Kasumi-1 (cell line): ENCODE measurements at regions not wholly inside any gene's neighbourhood (a gene's known extent, or its start where the extent isn't known, plus 50 kb on each side); places are given as distances from the start of the nearest gene placed in this dataset.
A peak's percentile ranks its signal among the peaks of the same experiment; 100 is the strongest.

Experiments
- DNase-seq, 2 experiments: peaks; one replicate each; lab custom pipeline; 2025; lab: John Stamatoyannopoulos, UW

DNA sequence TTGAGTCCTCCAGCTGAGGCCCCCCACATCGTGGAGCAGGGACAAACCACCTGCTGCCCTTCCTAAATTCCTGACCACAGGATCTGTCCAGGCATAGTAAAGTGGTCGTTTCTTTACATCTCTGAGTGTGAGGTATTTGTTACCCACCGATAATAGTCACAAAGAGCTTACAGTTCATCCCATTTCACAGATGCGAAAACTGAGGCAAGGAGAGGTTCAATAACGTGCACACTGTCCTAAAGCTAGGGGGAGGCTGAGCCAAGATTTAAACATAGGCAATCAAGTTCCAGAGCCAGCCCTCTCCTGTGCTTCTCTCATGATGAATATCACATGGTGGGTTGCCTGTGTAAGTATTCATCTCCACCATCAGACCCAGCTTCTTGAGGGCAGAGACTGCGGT is 135.4 kb downstream of the CCT6B start:
- DNase-seq: no peak

DNA sequence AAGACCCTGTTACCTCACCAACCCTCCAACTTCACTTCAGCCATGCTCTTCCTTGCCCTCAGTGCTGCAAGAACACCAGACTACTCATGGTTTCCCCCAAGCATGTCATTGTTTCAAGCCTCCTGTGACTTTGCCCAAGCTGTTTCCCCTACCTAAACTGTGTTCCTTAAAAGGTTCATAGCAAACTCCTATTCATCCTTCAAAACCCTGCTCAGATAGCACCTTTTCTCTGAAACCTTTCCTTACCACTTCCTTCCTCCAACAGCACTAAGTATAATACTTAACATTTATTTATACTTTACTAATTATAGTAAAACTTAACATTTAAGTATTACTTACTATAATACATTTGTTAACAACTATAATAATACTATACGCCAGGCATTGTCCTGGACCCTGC is 136.2 kb downstream of the CCT6B start:
- no peak for DNase-seq

DNA sequence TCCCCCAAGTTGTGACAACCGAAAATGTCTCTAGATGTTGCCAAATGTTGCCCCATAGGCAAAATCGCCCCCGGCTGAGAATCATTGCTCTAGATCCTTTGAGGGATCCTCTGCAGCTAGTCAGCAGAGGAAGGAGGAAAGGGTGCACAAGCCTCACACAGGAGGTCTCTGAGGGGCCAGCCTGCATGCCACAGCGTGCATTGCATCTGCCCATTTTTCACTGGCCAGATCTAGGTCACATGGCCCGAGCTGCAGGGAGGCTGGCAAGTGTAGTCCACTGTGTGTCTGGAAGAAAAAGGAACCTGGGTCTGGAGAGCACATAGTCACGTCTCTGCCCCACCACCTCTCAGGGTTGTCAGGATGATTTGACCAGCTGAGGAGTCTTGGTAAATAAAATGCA is 138.2 kb downstream of the CCT6B start:
- DNase-seq: no peak

DNA sequence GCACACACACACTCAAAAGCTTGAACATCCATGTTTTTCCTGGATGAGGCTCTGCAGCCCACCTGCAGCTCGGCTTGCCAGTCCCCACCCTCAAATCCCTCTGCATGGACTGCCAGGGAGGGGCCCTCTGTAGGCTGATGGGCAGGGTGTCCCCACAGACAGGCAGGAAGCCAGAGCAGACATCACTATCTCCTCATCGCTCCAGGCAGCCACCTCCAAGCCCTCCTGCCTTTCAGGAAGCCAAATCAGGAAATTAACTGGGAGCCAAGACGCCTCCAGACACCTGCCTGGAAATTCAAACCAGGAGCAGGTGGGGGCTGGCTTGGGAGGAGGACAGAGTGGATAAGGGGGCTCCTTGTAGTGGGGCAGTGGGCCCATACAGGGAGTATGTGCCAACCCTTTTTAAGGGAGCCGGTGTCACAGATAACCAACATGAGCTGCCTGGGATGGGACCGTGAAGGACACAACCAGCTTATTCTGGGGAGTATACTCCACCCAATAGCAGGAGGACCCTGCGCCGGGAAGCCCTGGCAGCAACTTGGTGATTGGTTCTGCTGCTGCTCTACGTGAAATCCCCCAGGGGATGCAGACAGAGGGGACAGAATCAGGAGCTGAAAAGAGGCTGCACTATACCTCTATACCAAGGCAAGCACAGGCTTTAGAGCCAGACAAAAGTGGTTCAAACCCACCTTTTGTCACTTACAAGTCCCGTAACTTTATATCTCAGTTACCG is 139.1 kb downstream of the CCT6B start:
- DNase-seq: no peak

DNA sequence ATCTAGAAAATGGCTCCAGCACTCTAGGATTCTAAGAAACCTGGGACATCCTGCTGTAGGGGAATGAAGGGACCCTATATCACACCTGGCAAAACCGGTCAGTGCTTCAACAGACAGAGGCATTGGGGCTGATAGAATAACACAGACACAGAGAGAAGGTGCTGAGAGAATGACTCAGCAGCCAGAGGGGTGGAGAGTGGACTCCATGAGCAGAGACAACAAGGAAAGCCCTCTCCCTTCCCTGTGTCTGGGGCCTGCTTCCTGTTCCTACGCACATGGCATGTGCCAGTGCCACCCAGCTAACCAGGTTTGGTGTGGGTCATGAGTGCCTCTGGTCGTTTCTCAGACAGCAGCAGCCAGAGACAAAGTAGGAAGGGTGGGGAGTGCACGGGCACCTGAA is 140.3 kb downstream of the CCT6B start:
- no peak for DNase-seq

DNA sequence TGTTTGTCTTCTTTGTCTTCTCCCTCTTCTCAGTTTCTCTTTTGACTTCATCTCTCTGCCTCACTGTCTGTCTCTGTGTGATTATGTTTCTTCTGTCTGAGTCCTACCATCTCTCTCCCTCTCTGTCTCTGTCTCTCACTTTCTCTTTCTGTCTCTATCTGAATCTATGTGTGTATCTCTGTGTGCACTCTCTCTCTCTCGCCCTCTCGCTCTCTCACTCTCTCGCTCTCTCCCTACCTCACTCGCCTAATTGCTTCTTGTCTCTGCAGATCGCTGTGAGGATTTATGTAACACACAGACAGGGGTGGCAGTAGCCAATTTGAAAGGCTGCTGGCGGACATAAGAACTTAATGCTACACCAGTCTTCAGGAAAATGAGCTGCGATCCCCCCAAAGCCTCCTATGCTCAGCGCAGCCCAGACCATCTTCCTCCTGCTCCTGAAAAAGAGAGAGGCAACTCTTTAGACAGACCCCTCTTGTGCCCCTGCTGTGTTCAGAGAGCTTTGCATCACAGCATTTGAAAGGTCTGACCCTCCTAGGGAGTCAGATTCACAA is 140.9 kb downstream of the CCT6B start:
- DNase-seq: no peak

DNA sequence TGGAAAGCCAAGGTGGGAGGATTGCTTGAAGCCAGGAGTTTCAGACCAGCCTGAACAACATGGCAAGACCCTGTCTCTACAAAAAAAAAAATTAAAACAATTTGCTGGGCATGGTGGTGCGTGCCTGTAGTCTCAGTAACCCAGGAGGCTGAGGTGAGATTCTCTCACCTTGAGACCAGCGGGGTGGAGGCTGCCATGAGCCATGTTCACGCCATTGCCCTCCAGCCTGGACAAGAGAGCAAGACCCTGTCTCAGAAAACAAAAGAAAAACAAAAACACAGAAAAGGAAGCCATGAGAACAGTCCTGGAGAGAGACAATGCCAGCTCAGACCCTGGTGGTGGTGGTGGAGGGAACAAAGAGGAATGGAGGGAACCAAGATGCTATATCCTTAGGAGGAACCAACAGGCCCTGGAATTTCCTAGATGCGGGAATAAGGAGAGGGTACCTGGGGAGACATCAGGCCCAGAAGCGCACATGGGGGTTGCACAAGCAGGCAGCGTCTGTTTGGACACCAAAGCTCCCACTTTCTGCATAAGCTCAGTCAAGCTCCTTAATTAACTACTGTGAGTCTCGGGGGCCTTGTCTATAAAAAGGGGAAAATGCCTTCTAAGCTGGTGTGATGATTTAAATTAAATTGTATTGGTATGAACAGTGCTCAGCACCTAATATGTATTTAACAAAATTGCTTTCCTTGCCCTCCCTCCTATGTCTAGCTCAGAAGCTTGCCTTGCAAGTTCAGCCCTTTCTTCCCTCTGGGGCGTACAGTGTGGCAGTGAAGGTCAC is 143.8 kb downstream of the CCT6B start:
- DNase-seq: no peak

DNA sequence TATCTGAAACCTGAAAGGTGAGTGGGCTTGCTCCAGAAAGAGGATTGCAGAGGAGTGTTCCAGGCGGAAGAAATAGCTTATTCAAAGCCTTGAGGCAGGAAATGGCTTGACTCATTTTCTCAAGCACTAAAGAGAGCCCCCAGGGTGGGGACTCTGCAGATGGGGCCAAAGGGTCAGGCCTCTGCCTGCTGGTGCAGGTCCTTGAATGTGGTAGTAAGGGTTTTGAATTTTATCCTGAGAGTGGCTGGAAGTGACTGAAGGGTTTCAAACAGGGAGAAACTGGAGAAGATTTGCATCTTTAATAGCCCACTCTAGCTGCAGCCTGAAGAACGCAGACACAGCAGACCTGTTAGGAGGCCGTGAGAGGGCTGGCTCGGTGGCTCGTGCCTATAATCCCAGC is 144.4 kb downstream of the CCT6B start:
- no peak for DNase-seq

DNA sequence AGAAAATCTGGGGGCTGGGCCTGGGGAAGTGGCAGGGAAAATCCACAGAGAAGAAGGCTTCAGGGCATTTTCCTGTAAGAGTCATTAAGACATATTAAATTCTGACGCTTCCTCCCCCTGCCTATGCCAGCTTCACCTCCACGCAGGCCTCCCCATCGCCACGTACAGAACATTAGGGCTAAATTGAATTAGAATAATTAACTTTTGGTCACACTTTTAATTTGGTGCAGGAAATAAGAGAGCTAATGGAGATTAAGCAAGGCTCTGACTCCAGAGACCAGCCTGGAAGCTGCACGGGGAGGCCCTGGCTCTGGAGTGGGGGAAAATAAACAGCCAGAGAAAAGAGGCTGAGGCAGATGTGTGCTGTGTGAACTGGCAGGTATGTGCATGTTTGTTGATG is 148.0 kb downstream of the CCT6B start:
- DNase-seq: no peak

DNA sequence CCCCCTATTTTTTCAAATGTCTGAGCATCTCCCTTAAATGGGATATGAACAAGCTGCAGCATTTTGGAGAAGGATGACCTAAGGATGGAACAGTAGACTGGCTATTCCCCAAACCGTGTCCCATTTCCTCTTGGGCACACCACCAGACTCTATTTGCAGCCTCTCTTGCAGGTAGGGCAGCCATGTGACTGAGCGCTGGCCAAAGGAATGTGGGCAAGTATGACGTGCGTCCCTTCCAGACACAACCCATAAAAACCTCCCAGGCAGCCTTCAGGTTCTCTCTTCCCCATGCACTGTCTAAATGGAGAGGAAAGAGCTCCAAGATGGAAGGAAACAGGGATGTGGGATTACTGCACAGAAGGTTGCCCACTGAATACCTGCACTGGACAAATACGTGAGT is 149.7 kb downstream of the CCT6B start:
- no peak for DNase-seq

DNA sequence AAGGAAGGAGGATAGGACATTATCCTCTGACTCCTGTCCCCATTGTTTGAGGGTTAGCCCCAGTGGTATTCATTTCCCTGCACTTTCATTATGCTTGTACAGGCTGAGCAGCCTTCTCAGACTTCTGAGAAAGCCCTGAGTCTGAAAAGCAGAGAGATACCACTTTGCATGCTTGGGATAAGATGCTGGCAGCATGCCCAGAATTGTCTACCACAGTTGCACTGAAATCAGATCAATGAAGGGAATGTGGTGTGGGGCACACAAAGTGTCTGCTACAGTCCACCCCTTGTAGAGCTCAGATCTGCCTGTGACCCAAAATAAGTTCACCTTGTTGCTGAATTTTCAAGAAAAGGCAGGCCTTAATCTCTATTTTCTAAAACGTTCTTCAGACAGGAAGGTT is 160.6 kb downstream of the CCT6B start:
- no peak for DNase-seq

DNA sequence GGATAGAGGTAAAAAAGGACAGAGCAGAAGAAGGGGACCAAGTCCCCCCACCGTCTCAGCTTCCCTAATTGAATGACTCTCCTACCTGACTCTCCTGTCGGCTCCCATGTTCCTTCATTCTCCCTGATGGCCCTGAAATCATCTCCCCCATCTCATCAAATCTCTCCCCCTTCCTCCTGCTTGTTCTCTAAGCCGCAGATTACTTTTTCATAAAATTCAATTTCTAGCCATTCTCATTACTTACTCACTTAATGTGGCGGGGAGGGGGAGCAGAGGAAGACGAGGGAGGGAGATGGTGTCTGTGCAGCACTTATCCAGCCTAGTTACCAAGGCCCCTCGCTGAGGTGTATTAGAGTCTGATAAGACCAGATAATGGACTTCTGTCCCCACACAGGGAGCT is 161.5 kb downstream of the CCT6B start:
- no peak for DNase-seq

DNA sequence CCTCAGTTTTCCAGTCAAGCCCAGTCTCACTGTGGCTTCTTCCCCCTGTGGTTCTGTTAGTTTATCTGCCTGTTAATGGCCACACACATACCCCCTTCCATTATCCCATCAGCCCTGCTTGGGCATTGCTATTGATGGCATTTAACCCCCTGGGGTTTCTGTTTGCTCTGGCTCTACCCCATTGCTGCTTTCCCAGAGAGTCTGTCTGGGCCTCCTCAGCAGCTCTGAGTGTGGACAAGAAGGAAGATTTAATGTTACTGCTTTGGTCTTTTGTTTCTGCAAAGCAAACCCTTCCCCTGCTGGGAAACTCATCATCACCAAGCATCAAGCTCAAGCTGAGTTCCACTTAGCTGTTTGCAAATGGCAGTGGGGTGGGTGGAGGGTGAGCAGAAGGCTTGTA is 162.7 kb downstream of the CCT6B start:
- no peak for DNase-seq

DNA sequence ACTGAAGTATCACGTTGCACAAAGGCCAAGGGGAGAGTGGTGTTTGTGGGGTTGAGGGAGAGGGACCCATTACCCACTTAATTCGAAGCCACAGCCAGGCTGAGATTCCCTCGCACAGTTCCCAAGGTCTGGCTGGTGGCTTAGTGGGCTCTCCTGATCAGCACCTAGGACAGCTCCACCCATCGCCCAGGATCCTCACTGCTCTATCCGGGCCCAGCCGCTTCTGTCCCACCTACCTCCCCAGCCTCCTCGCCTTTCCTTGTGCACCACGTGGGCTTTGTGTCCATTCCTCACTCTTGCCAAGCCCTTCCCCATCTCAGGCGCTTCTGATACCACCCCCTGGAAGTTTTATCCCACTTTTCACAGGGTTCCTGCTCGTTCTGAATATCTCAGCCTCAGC is 163.5 kb downstream of the CCT6B start:
- peak; percentile 1 to 18 for DNase-seq

DNA sequence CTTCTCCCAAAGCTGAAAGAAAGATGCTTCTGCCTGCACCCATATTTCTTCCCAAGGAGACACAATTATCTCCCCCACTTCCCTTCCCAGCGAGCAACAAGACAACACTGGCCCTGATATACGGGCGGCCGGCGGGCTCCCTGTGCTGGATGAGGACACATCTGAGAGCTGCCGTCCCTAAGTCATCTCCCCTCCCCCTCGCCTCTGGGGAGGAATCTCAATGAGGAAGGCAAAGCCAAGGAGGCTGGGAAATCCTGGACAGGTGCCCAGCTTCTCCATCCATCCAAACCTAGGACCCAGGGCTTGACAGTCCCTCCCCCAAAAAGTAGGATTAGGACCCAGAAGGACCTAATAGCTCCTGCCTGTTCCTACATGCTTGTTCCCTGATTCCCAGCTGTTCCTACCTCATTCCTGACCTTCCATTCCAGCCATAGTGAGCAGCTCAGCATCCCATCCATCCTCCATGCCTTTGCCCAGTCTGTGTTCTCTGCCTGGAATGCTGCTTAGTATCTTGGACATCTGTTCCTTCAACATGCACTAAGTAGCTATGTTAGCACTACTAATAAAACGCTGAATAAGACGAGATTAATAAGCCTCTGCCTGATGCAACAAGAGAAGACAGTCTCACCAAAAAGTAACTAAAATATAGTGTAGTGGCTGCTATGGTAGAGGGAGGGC is 167.9 kb downstream of the CCT6B start:
- no peak for DNase-seq

DNA sequence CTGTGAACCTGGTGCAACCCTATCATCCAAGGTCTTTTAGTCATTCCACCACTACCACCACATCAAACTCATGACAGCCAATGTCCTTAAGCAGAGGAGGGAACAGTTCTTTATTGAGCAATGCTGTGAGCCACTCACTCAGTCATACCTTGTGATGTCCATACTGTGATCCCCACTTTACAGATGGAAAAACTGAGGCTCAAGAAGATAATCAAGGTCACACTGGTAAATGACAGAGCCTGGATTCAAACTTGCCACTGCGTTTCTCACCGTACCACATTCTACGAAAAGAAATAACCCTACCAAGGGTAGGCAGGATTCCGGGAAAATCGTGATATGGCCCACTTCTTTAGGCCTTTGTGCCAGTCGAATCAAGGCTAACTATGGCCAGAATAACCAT is 172.6 kb downstream of the CCT6B start:
- DNase-seq: no peak

DNA sequence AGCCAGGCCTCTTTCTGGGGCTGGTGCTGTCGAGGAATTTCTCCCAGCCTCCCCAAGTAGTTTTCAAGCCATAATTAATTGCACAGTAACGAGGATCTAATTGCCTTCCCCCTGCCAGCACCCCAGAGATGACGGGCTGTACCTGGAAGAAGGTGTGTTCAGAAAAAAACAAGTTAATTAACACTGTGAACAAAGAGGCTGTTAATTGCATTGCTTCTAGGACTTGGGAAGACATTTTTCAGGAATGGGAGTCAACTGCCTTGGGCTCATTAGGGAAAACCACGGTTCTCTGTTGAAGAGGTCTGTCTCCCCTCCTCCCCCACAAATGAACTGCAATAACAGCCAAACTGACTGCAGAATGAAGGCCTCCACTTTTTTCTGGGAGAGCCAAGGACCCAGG is 176.7 kb downstream of the CCT6B start:
- DNase-seq: no peak

DNA sequence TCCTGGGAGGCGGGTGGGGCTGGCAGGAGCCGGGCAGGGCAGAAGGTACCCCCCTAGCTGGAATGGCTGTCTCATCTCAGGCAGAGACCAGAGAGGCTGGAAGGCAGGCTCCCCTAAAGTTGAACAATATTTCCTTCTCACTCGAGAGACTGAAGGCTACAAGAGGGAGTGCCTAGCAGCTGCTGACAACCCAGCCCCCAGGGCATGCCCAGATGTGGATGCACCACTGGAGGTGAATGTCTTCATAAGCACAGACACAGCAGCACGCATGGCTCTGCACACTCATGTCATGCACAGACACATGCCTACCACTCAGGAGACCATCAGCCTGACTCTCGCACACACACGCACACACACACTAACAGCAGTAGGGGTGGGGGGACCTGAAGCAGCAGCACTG is 179.0 kb downstream of the CCT6B start:
- no peak for DNase-seq

DNA sequence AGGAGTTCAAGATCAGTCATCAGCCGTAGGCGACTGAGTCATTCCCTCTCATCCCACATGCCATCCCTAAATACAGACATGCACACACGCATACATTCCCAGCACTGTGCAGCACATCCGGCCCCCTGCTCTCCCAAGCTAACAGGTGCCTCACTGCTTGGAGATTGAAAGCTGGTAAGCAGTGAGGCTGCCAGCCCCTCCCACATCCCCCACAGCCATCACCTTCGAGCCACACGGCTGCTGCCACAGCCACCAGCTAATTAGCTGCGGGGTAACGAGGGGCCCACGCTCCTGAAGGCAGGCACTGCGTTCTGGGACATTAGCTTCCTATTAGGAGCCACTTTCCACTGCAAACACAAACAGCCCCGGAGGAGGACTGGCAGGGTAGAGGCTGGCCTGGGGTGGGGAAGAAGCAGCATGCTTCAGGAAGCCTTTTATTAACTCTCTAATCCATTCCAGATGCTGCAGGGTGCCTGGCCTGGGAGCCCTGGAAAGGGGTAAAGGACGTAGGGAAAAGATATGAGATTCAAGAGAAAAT is 179.6 kb downstream of the CCT6B start:
- no peak for DNase-seq

DNA sequence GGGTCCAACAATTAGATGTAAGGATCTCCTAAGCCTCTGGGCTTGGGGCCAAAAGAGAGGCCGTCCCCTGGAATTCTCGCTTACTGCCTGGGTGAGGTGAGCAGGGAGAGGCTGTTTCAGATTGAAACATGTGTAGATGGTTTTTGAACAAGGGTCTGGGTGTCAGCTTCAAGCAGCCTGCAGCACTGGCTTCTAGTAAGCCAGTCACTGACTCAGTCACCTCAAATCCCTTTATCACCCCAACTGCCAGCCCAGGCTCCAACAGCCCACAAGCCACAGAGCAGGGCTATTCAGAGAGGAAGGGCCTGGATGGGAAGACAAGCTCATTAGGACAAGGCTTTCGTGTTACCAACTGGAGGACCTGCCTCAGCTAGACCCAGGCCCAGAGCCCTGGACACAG is 180.2 kb downstream of the CCT6B start:
- no peak for DNase-seq

DNA sequence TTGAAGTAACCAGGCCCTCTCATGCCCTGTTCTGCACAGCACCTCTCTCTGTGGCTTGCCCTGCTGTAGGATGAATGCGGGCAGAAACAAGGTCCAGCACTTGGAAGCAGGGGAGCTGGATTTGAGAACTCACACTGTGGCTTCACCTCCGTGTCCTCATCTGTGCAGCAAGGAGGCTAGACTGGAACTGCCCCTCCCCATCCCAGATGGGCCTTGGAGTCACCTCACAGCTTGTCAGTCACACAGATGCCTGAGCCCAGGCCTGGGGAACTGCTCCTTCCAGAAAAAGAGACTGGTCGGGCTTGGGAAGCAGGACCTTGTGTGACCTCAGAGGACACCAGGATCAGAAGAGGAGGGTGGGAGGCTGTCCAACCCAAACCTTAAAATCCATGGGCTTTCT is 180.8 kb downstream of the CCT6B start:
- DNase-seq: no peak
